ENCODE measurements at regions not wholly inside any gene's neighbourhood (a gene's known extent, or its start where the extent isn't known, plus 50 kb on each side); places are given as distances from the start of the nearest gene placed in this dataset.
A peak's percentile ranks its signal among the peaks of the same experiment; 100 is the strongest.

DNA sequence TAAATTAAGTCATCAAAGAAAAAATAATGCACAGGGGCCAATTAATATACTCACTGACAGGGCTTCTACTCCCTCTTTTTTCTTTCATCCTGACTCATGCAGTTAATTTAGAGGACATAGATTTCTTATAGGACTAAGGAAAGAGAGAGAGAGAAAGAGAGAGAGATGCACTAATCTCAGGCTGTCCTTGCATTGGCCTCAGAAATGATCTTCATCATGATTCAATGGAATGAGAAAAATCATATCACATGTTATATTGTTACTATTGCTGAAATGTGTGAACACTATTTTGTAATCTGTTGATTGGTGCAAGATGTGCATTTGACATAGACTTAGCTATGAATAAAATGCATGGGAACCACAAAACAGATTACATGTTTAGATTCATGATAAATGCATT, 608.3 kb upstream of the NUDT12 start:
- TF ChIP-seq, protein P1, sequence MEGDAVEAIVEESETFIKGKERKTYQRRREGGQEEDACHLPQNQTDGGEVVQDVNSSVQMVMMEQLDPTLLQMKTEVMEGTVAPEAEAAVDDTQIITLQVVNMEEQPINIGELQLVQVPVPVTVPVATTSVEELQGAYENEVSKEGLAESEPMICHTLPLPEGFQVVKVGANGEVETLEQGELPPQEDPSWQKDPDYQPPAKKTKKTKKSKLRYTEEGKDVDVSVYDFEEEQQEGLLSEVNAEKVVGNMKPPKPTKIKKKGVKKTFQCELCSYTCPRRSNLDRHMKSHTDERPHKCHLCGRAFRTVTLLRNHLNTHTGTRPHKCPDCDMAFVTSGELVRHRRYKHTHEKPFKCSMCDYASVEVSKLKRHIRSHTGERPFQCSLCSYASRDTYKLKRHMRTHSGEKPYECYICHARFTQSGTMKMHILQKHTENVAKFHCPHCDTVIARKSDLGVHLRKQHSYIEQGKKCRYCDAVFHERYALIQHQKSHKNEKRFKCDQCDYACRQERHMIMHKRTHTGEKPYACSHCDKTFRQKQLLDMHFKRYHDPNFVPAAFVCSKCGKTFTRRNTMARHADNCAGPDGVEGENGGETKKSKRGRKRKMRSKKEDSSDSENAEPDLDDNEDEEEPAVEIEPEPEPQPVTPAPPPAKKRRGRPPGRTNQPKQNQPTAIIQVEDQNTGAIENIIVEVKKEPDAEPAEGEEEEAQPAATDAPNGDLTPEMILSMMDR (IDR thresholded peaks at IDR 0.05; ENCODE audit: low read depth, low read length, missing control alignments) = no peak
- no peaks in the 10 kb centered on the region for H3K27me3 ChIP-seq (replicated peaks)
- in situ Hi-C loops (cut with HindIII; ENCODE audit: low pct_ligation_motif_present, low sequenced_read_pairs) = no loop called here
- H3K36me3 ChIP-seq (replicated peaks) = no peaks in the 10 kb centered on the region
- no peak for DNase-seq
- no peak overlapping the region for H3K27ac ChIP-seq
- no peak overlapping the region for H3K4me3 ChIP-seq (ENCODE audit: low read depth, low read length)

DNA sequence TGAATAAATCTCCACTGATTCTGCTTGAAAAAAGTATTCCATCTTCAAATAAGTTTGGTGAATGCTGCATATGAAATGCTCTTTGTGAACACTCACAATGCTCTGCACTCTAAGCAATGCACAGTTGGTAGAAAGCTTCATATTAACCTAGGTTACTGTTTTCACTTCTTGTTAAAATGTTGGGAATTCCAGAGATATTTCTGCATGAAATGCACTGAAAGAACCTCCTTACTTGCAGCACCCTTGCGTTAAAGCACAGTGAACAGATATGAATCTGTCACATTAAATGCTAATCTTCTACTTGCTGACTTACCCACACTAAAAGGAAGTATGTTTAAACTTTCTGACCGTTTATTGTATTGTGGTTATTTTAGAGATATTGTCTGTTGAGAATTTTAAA, 584.1 kb upstream of the NUDT12 start:
- Histone ChIP-seq H3K27me3 (replicated peaks) (no peaks in the 10 kb centered on the region), H3K36me3 (replicated peaks) (no peaks in the 10 kb centered on the region), H3K4me3 (ENCODE audit: low read depth, low read length) (no peak overlapping the region), H3K27ac (no peak overlapping the region)
- in situ Hi-C loops (cut with HindIII; ENCODE audit: low pct_ligation_motif_present, low sequenced_read_pairs) = no loop called here
- TF ChIP-seq, protein P1 (IDR thresholded peaks at IDR 0.05; ENCODE audit: low read depth, low read length, missing control alignments) = no peak
- no peak for DNase-seq

DNA sequence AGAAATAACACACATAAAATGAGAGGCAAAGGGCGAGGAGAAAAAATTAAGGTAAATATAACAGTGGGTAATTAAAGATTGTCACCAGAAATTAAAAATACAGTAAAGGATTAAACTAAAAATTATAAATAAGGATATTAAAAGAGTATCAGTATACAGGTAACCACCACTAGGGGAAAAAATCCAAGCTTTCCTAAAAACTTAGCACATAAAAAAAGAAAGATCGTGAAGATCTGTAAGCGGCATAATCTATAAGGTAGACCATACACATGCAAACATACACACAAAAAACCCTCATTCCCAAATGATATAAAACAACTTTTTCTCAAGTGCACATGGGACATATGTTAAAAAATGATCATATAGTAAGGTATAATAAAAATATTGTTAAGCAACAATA, 577.3 kb upstream of the NUDT12 start:
- TF ChIP-seq, protein P1 (IDR thresholded peaks at IDR 0.05; ENCODE audit: low read depth, low read length, missing control alignments) = no peak
- in situ Hi-C loops (cut with HindIII; ENCODE audit: low pct_ligation_motif_present, low sequenced_read_pairs) = no loop called here

GRCh38 chr5:104130320-104130719, 567.7 kb upstream of the NUDT12 start:
- no peak for DNase-seq
- in situ Hi-C loops (cut with HindIII; ENCODE audit: low pct_ligation_motif_present, low sequenced_read_pairs) = no loop called here
- no peak overlapping the region for H3K4me3 ChIP-seq (ENCODE audit: low read depth, low read length)
- no peaks in the 10 kb centered on the region for H3K36me3 ChIP-seq (replicated peaks)
- TF ChIP-seq, protein P1 (IDR thresholded peaks at IDR 0.05; ENCODE audit: low read depth, low read length, missing control alignments) = no peak
- H3K27me3 ChIP-seq (replicated peaks) = no peaks in the 10 kb centered on the region
- H3K27ac ChIP-seq = no peak overlapping the region

More for the DNA sequence above, 577.3 kb upstream of the NUDT12 start:
- no peak for DNase-seq
- no peak overlapping the region for H3K4me3 ChIP-seq (ENCODE audit: low read depth, low read length)
- no peaks in the 10 kb centered on the region for H3K27me3 ChIP-seq (replicated peaks)
- H3K36me3 ChIP-seq (replicated peaks) = no peaks in the 10 kb centered on the region
- no peak overlapping the region for H3K27ac ChIP-seq

- Histone ChIP-seq H3K27me3 (replicated peaks) (no peaks in the 10 kb centered on the region), H3K4me3 (ENCODE audit: low read depth, low read length) (no peak overlapping the region), H3K36me3 (replicated peaks) (no peaks in the 10 kb centered on the region), H3K27ac (no peak overlapping the region)
- DNase-seq = no peak
- TF ChIP-seq, protein P1 (IDR thresholded peaks at IDR 0.05; ENCODE audit: low read depth, low read length, missing control alignments) = no peak
- in situ Hi-C loops (cut with HindIII; ENCODE audit: low pct_ligation_motif_present, low sequenced_read_pairs) = no loop called here
Measured at GRCh38 chr5:104128348-104128747, 565.8 kb upstream of the NUDT12 start.

- in situ Hi-C loops (cut with HindIII; ENCODE audit: low pct_ligation_motif_present, low sequenced_read_pairs) = no loop called here
- no peak overlapping the region for H3K27ac ChIP-seq
- H3K36me3 ChIP-seq (replicated peaks) = no peaks in the 10 kb centered on the region
- H3K27me3 ChIP-seq (replicated peaks) = no peaks in the 10 kb centered on the region
- peak; percentile 19 for DNase-seq
- no peak overlapping the region for H3K4me3 ChIP-seq (ENCODE audit: low read depth, low read length)
- TF ChIP-seq, protein P1 (IDR thresholded peaks at IDR 0.05; ENCODE audit: low read depth, low read length, missing control alignments) = no peak
Measured at GRCh38 chr5:104126980-104127379, 564.4 kb upstream of the NUDT12 start.
